ENCODE measurements at regions not wholly inside any gene's neighbourhood (a gene's known extent, or its start where the extent isn't known, plus 50 kb on each side); places are given as distances from the start of the nearest gene placed in this dataset.

- intact Hi-C loops (cut with micrococcal nuclease; ENCODE audit: unreplicated experiment): no loop called here
- DNase-seq (ENCODE audit: low spot score): no peak
- BruUV-seq (replicated peaks): no TSS peak
- Histone ChIP-seq H3K27ac (ENCODE audit: low read depth, low read length, poor library complexity, severe bottlenecking) (no peak overlapping the region), H4K20me1 (ENCODE audit: insufficient read depth, low read length) (no peaks in the 10 kb centered on the region), H2AFZ (ENCODE audit: low read length) (no peak overlapping the region), H3K36me3 (ENCODE audit: insufficient read depth, low read length) (no peaks in the 10 kb centered on the region), H3K4me3 (ENCODE audit: low read depth, low read length, poor library complexity, severe bottlenecking) (no peak overlapping the region), H3K9me2 (ENCODE audit: insufficient read depth, low read length) (no peaks in the 10 kb centered on the region), H3K4me2 (ENCODE audit: low read length) (no peak overlapping the region), H3K4me1 (ENCODE audit: insufficient read depth, low read length, poor library complexity, severe bottlenecking) (no peaks in the 10 kb centered on the region), H3K79me2 (ENCODE audit: insufficient read depth, low read depth, low read length) (no peaks in the 10 kb centered on the region), H3K9me3 (ENCODE audit: low read length) (0 out of 2 replicates have a peak, but pooled peaks cover 5% of the 10 kb centered on the region)
- no peak for TF ChIP-seq CTCF (conservative IDR thresholded peaks at IDR 0.05; ENCODE audit: low read length)
- no peak for TF ChIP-seq EZH2phosphoT487 (IDR thresholded peaks at IDR 0.05; ENCODE audit: borderline replicate concordance, low read depth, low read length)
- POLR2A ChIA-PET: no interaction called here
- CTCF ChIA-PET (ENCODE audit: unreplicated experiment): no interaction called here
Measured at GRCh38 chr5:125704888-125705287, 718.3 kb upstream of the GRAMD2B start.

GRCh38 chr5:125708583-125708982 is 714.6 kb upstream of the GRAMD2B start:
- ChIA-PET CTCF (ENCODE audit: unreplicated experiment) (no interaction called here), POLR2A (no interaction called here)
- Histone ChIP-seq H3K36me3 (ENCODE audit: insufficient read depth, low read length) (no peaks in the 10 kb centered on the region), H3K27ac (ENCODE audit: low read depth, low read length, poor library complexity, severe bottlenecking) (no peak overlapping the region), H3K9me3 (ENCODE audit: low read length) (0 out of 2 replicates have a peak, but pooled peaks cover 5% of the 10 kb centered on the region), H2AFZ (ENCODE audit: low read length) (no peak overlapping the region), H3K4me1 (ENCODE audit: insufficient read depth, low read length, poor library complexity, severe bottlenecking) (no peaks in the 10 kb centered on the region), H3K79me2 (ENCODE audit: insufficient read depth, low read depth, low read length) (no peaks in the 10 kb centered on the region), H3K9me2 (ENCODE audit: insufficient read depth, low read length) (no peaks in the 10 kb centered on the region), H3K4me3 (ENCODE audit: low read depth, low read length, poor library complexity, severe bottlenecking) (no peak overlapping the region), H4K20me1 (ENCODE audit: insufficient read depth, low read length) (no peaks in the 10 kb centered on the region), H3K4me2 (ENCODE audit: low read length) (no peak overlapping the region)
- intact Hi-C loops (cut with micrococcal nuclease; ENCODE audit: unreplicated experiment): no loop called here
- DNase-seq (ENCODE audit: low spot score): no peak
- no TSS peak for BruUV-seq (replicated peaks)
- TF ChIP-seq CTCF (conservative IDR thresholded peaks at IDR 0.05; ENCODE audit: low read length) (no peak), EZH2phosphoT487 (IDR thresholded peaks at IDR 0.05; ENCODE audit: borderline replicate concordance, low read depth, low read length) (no peak)

- Histone ChIP-seq H2AFZ (ENCODE audit: low read length) (no peak overlapping the region), H3K79me2 (ENCODE audit: insufficient read depth, low read depth, low read length) (no peaks in the 10 kb centered on the region), H3K9me3 (ENCODE audit: low read length) (no peaks in the 10 kb centered on the region), H3K4me1 (ENCODE audit: insufficient read depth, low read length, poor library complexity, severe bottlenecking) (no peaks in the 10 kb centered on the region), H3K4me2 (ENCODE audit: low read length) (no peak overlapping the region), H3K36me3 (ENCODE audit: insufficient read depth, low read length) (no peaks in the 10 kb centered on the region), H3K27ac (ENCODE audit: low read depth, low read length, poor library complexity, severe bottlenecking) (no peak overlapping the region), H4K20me1 (ENCODE audit: insufficient read depth, low read length) (no peaks in the 10 kb centered on the region), H3K9me2 (ENCODE audit: insufficient read depth, low read length) (no peaks in the 10 kb centered on the region), H3K4me3 (ENCODE audit: low read depth, low read length, poor library complexity, severe bottlenecking) (no peak overlapping the region)
- CTCF ChIA-PET (ENCODE audit: unreplicated experiment): no interaction called here
- TF ChIP-seq CTCF (conservative IDR thresholded peaks at IDR 0.05; ENCODE audit: low read length) (no peak), EZH2phosphoT487 (IDR thresholded peaks at IDR 0.05; ENCODE audit: borderline replicate concordance, low read depth, low read length) (no peak)
- DNase-seq (ENCODE audit: low spot score): no peak
- intact Hi-C loops (cut with micrococcal nuclease; ENCODE audit: unreplicated experiment): no loop called here
- BruUV-seq (replicated peaks): no TSS peak
- POLR2A ChIA-PET: interaction anchor here (0.7 to 1.2 kb wide), 4 partner anchors 15 to 1008 kb away, joined by 3 to 4 read pairs (median 3); no protein-coding TSS in a partner anchor
Measured at GRCh38 chr5:125710745-125711144, 712.5 kb upstream of the GRAMD2B start.
